ENCODE measurements at regions not wholly inside any gene's neighbourhood (a gene's known extent, or its start where the extent isn't known, plus 50 kb on each side); places are given as distances from the start of the nearest gene placed in this dataset.

DNA sequence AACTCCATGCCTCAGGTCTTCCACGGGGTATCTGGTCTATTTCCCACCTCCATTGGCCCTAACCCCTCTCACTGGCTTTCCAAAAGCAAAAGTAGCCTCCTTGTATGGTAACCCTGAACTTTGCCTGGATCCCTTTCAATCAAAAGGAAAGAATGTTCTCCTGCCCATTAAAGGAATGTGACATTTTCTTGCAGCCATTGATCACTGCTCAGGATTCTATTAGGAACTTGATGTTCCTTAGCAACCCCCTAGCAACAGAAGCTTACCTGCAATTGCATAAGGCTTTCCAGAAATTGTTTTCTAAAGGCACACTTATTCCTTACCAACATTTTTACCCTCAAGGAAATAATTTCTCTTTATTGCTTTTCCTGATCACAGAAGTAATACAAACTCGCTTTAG is 91.4 kb upstream of the AGAP1 start:
- H3K9me3 ChIP-seq: no peaks in the 10 kb centered on the region
- H3K4me1 ChIP-seq: no peaks in the 10 kb centered on the region
- no peak overlapping the region for H3K4me3 ChIP-seq
- in situ Hi-C loops (cut with MboI; ENCODE audit: low pct_ligation_motif_present in 1 of 4, low pct_unique_long_range_greater_than_20kb in 1 of 4, low sequenced_read_pairs in 3 of 4) (no loop called here), intact Hi-C loops (cut with DNase I; ENCODE audit: low total_unique reads) (no loop called here)
- WGBS, 2 donors (ENCODE audit: low coverage in 1 of 2): 67 to 100% methylated on average over 1 to 2 of the region's 2 CpGs
- TF ChIP-seq, protein P1, sequence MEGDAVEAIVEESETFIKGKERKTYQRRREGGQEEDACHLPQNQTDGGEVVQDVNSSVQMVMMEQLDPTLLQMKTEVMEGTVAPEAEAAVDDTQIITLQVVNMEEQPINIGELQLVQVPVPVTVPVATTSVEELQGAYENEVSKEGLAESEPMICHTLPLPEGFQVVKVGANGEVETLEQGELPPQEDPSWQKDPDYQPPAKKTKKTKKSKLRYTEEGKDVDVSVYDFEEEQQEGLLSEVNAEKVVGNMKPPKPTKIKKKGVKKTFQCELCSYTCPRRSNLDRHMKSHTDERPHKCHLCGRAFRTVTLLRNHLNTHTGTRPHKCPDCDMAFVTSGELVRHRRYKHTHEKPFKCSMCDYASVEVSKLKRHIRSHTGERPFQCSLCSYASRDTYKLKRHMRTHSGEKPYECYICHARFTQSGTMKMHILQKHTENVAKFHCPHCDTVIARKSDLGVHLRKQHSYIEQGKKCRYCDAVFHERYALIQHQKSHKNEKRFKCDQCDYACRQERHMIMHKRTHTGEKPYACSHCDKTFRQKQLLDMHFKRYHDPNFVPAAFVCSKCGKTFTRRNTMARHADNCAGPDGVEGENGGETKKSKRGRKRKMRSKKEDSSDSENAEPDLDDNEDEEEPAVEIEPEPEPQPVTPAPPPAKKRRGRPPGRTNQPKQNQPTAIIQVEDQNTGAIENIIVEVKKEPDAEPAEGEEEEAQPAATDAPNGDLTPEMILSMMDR (IDR thresholded peaks at IDR 0.05): no peak
- TF ChIP-seq EP300 (IDR thresholded peaks at IDR 0.05; ENCODE audit: low read depth): no peak
- TF ChIP-seq POLR2A (IDR thresholded peaks at IDR 0.05): no peak
- TF ChIP-seq POLR2AphosphoS5 (IDR thresholded peaks at IDR 0.05): no peak
- DNase-seq: no peak
- H3K27ac ChIP-seq: no peak overlapping the region
- H3K27me3 ChIP-seq: no peaks in the 10 kb centered on the region
- H3K36me3 ChIP-seq: no peaks in the 10 kb centered on the region

DNA sequence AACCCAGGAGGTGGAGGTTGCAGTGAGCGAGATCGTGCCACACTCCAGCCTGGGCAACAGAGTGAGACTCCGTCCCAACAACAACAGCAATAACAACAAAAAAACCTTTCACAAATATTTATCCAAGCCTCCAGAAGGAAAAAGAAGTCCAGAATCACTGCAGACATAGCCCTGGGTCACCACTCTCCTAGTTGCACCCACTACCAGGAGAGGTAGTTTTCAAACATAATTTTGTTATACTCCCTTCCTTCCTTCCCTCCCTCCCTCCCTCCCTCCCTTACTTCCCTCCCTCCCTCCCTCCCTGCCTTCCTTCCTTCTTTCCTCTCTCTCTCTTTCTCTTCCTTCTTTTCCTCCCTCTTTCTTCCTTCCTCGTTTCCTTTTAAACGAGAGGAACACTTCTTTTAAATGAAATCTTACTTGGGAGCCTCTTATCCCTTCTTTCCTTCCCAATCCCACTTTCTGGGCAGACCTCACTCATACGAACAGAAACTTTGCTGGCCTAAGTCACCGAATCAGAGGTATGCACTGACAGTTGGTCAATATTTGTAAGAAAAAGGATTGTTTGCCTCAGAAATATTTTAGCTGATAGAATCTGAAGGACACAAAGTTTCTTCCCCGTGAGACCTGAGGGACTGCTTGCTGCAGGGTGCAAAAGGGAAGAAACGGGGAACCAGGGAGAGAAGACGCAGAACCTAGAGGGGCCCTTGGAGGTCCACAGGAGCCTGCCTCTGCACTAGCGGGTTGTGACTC is 88.1 kb upstream of the AGAP1 start:
- 69 to 75% methylated on average over 6 to 11 of the region's 11 CpGs for WGBS, 2 donors (ENCODE audit: low coverage in 1 of 2)
- DNase-seq: no peak
- H3K27me3 ChIP-seq: no peaks in the 10 kb centered on the region
- intact Hi-C loops (cut with DNase I; ENCODE audit: low total_unique reads) (no loop called here), in situ Hi-C loops (cut with MboI; ENCODE audit: low pct_ligation_motif_present in 1 of 4, low pct_unique_long_range_greater_than_20kb in 1 of 4, low sequenced_read_pairs in 3 of 4) (no loop called here)
- TF ChIP-seq EP300 (IDR thresholded peaks at IDR 0.05; ENCODE audit: low read depth): no peak
- H3K4me1 ChIP-seq: no peaks in the 10 kb centered on the region
- H3K27ac ChIP-seq: no peak overlapping the region
- no peaks in the 10 kb centered on the region for H3K36me3 ChIP-seq
- H3K4me3 ChIP-seq: no peak overlapping the region
- no peaks in the 10 kb centered on the region for H3K9me3 ChIP-seq

DNA sequence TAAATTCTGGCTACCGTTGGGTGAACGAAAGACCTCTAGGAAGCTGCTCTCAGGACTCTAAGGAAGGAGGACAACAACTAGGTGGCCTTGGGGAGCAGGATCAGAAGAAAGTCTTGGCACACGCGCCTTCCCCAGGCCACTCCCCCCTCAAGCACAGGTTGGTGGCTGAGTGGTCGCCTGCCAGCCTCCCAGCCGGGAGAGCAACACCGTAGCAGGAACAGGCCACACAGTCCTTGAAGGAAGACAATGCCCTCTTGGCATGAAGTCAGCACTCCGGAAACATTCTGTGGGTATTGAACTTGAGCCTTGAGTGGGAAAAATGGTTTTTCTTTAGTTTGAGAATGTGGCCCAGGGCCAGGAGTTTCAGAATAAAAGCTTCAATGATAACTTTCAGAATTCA is 87.4 kb upstream of the AGAP1 start:
- in situ Hi-C loops (cut with MboI; ENCODE audit: low pct_ligation_motif_present in 1 of 4, low pct_unique_long_range_greater_than_20kb in 1 of 4, low sequenced_read_pairs in 3 of 4): no loop called here
- H3K4me1 ChIP-seq: no peaks in the 10 kb centered on the region
- no peak overlapping the region for H3K27ac ChIP-seq
- 83 to 85% methylated on average over 1 to 8 of the region's 8 CpGs for WGBS, 2 donors (ENCODE audit: low coverage in 1 of 2)
- H3K36me3 ChIP-seq: no peaks in the 10 kb centered on the region
- TF ChIP-seq EP300 (IDR thresholded peaks at IDR 0.05; ENCODE audit: low read depth) (no peak), POLR2A (IDR thresholded peaks at IDR 0.05) (no peak), POLR2AphosphoS5 (IDR thresholded peaks at IDR 0.05) (no peak)
- TF ChIP-seq, protein P1 (IDR thresholded peaks at IDR 0.05): no peak
- intact Hi-C loops (cut with DNase I; ENCODE audit: low total_unique reads): no loop called here
- no peaks in the 10 kb centered on the region for H3K9me3 ChIP-seq
- no peak for DNase-seq
- H3K27me3 ChIP-seq: no peaks in the 10 kb centered on the region
- H3K4me3 ChIP-seq: no peak overlapping the region

DNA sequence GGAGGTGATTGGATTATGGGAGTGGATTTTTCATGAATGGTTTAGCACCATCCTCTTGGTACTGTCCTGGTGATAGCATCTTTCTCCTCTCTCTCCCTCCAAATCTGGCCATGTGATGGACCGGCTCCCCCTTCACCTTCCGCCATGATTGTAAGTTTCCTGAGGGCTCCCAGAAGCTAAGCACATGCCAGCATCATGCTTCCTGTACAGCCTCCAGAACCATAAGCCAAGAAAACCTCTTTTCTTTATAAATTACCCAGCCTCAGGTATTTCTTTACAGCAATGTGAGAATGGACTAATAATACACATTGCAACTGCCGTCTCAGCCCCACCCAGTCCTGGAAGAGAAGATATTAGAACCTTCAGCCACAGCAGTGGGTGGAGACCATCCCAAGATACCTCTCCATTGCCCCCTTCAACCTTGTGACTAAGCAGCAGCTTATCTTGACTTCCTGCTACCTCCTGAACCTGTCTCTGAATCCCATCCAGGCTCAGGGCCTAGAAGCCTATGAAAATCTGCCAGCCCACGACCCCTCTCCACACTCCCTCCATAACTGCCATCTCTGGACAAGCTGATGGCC is 81.8 kb upstream of the AGAP1 start:
- WGBS, 2 donors (ENCODE audit: low coverage in 1 of 2): 84 to 89% methylated on average over 4 of the region's 4 CpGs
- Histone ChIP-seq H3K36me3 (no peaks in the 10 kb centered on the region), H3K9me3 (no peaks in the 10 kb centered on the region), H3K4me3 (no peak overlapping the region), H3K4me1 (no peaks in the 10 kb centered on the region), H3K27me3 (no peaks in the 10 kb centered on the region), H3K27ac (no peak overlapping the region)
- in situ Hi-C loops (cut with MboI; ENCODE audit: low pct_ligation_motif_present in 1 of 4, low pct_unique_long_range_greater_than_20kb in 1 of 4, low sequenced_read_pairs in 3 of 4) (no loop called here), intact Hi-C loops (cut with DNase I; ENCODE audit: low total_unique reads) (no loop called here)
- TF ChIP-seq POLR2A (IDR thresholded peaks at IDR 0.05) (no peak), EP300 (IDR thresholded peaks at IDR 0.05; ENCODE audit: low read depth) (no peak), POLR2AphosphoS5 (IDR thresholded peaks at IDR 0.05) (no peak)
- TF ChIP-seq, protein P1 (IDR thresholded peaks at IDR 0.05): no peak
- no peak for DNase-seq
